ENCODE measurements at regions not wholly inside any gene's neighbourhood (a gene's known extent, or its start where the extent isn't known, plus 50 kb on each side); places are given as distances from the start of the nearest gene placed in this dataset.

GRCh38 chr10:4475827-4476490, 350.0 kb upstream of the AKR1E2 start:
- no peak overlapping the region for H3K4me3 ChIP-seq (ENCODE audit: low read depth, low read length)
- DNase-seq (ENCODE audit: low read depth): no peak
- TF ChIP-seq, protein P1, sequence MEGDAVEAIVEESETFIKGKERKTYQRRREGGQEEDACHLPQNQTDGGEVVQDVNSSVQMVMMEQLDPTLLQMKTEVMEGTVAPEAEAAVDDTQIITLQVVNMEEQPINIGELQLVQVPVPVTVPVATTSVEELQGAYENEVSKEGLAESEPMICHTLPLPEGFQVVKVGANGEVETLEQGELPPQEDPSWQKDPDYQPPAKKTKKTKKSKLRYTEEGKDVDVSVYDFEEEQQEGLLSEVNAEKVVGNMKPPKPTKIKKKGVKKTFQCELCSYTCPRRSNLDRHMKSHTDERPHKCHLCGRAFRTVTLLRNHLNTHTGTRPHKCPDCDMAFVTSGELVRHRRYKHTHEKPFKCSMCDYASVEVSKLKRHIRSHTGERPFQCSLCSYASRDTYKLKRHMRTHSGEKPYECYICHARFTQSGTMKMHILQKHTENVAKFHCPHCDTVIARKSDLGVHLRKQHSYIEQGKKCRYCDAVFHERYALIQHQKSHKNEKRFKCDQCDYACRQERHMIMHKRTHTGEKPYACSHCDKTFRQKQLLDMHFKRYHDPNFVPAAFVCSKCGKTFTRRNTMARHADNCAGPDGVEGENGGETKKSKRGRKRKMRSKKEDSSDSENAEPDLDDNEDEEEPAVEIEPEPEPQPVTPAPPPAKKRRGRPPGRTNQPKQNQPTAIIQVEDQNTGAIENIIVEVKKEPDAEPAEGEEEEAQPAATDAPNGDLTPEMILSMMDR (IDR thresholded peaks at IDR 0.05; ENCODE audit: insufficient read depth, low read length): no peak

GRCh38 chr10:4474829-4475228, 351.2 kb upstream of the AKR1E2 start:
- no peak for DNase-seq (ENCODE audit: low read depth)

GRCh38 chr10:4473977-4474376, 352.0 kb upstream of the AKR1E2 start:
- no peak for DNase-seq (ENCODE audit: low read depth)
- no peak overlapping the region for H3K4me3 ChIP-seq (ENCODE audit: low read depth, low read length)
- TF ChIP-seq, protein P1 (IDR thresholded peaks at IDR 0.05; ENCODE audit: insufficient read depth, low read length): no peak

More at GRCh38 chr10:4474829-4475228, 351.2 kb upstream of the AKR1E2 start:
- no peak overlapping the region for H3K4me3 ChIP-seq (ENCODE audit: low read depth, low read length)
- TF ChIP-seq, protein P1 (IDR thresholded peaks at IDR 0.05; ENCODE audit: insufficient read depth, low read length): no peak

DNA sequence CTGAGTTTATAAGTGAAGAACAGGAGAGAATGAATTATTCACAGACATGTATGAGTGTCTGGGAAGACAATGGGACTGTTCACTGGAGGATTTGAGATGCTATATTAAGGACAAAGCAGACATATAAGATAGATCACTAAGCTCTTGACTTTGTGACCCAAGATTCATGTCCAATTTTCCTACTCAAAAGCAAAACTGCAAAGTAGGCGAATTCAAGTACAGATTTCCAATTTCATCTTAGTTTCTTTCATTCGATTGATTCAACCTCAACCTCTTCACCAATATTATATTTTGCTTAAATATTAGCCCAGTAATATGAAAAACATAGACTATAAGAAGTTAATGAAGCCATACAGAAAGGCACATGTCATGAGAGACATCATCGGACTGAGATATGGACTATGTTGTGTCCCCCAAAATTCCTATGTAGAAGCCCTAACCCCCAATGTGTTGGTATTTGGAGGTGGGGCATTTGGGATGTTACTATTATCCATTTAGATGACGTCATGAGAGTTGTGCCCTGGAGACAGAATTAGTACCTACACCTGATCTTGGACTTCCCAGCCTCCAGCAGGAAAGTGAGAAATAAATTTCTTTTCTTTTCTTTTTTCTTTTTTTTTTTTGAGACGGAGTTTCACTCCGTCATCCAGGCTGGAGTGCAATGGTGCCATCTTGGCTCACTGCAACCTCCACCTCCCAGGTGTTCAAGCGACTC, 353.7 kb upstream of the AKR1E2 start:
- no peak for DNase-seq (ENCODE audit: low read depth)
- TF ChIP-seq, protein P1 (IDR thresholded peaks at IDR 0.05; ENCODE audit: insufficient read depth, low read length): no peak
- H3K4me3 ChIP-seq (ENCODE audit: low read depth, low read length): no peak overlapping the region

- DNase-seq (ENCODE audit: low read depth): peak; percentile 91
- no peak overlapping the region for H3K4me3 ChIP-seq (ENCODE audit: low read depth, low read length)
- TF ChIP-seq, protein P1 (IDR thresholded peaks at IDR 0.05; ENCODE audit: insufficient read depth, low read length): no peak
Observed at GRCh38 chr10:4470231-4470835, 355.7 kb upstream of the AKR1E2 start.

DNA sequence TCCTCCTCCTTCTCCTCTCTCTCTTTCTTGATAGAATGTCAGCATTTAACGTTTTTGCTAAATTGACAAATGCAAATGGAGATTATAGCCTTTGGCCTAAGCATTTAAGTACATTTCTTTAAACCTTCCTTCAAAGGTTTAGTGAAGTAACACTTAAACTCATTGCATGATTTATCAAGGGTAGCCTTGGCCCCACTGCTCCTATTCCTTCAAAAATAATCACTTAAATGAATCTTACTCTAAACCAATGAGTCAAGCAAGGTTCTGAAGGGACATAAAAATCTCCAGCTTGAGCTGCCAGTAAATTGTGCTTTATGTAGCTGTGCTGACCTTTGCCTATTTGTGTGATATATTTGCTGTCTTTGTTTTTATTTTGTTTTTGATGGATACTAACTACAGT, 358.5 kb upstream of the AKR1E2 start:
- no peak for DNase-seq (ENCODE audit: low read depth)
- TF ChIP-seq, protein P1 (IDR thresholded peaks at IDR 0.05; ENCODE audit: insufficient read depth, low read length): no peak
- no peak overlapping the region for H3K4me3 ChIP-seq (ENCODE audit: low read depth, low read length)

Data from fibroblast of the aortic adventitia (primary cell).